ENCODE measurements at regions not wholly inside any gene's neighbourhood (a gene's known extent, or its start where the extent isn't known, plus 50 kb on each side); places are given as distances from the start of the nearest gene placed in this dataset.
A peak's percentile ranks its signal among the peaks of the same experiment; 100 is the strongest.

- Histone ChIP-seq H3K36me3 (no peaks in the 10 kb centered on the region), H3K9me3 (no peaks in the 10 kb centered on the region), H3K4me1 (no peaks in the 10 kb centered on the region), H3K4me3 (no peak overlapping the region), H3K27me3 (no peaks in the 10 kb centered on the region), H3K27ac (no peak overlapping the region)
- intact Hi-C loops (cut with DNase I; ENCODE audit: low total_unique reads) = loop anchor here (10.0 kb wide), 1 partner anchor 359 kb away; the partner anchor contains the start of gene PTGER3
- peak; percentile 58 to 84 (median 76) for TF ChIP-seq CTCF (IDR thresholded peaks at IDR 0.05)
- no peak for TF ChIP-seq POLR2A (IDR thresholded peaks at IDR 0.05)
- DNase-seq = peak; percentile 60 to 68
Measured at GRCh38 chr1:70685300-70686286, 274.5 kb downstream of the CTH start.

GRCh38 chr1:70688580-70688979, 277.5 kb downstream of the CTH start:
- H3K27me3 ChIP-seq = no peaks in the 10 kb centered on the region
- no peak for DNase-seq
- H3K27ac ChIP-seq = no peak overlapping the region
- H3K4me1 ChIP-seq = no peaks in the 10 kb centered on the region
- no peaks in the 10 kb centered on the region for H3K9me3 ChIP-seq
- TF ChIP-seq POLR2A (IDR thresholded peaks at IDR 0.05) (no peak), CTCF (IDR thresholded peaks at IDR 0.05) (no peak)
- no peak overlapping the region for H3K4me3 ChIP-seq
- intact Hi-C loops (cut with DNase I; ENCODE audit: low total_unique reads) = loop anchor here (10.0 kb wide), 1 partner anchor 356 kb away; the partner anchor contains the start of gene PTGER3
- no peaks in the 10 kb centered on the region for H3K36me3 ChIP-seq

GRCh38 chr1:70706381-70707037, 295.4 kb downstream of the CTH start:
- TF ChIP-seq CTCF (IDR thresholded peaks at IDR 0.05) (no peak), POLR2A (IDR thresholded peaks at IDR 0.05) (no peak)
- peaks cover 0 to 6% of the 10 kb centered on the region in 2 donors for H3K9me3 ChIP-seq
- no peaks in the 10 kb centered on the region for H3K4me1 ChIP-seq
- H3K4me3 ChIP-seq = peak overlapping the region; percentile 27 to 29
- H3K27ac ChIP-seq = peak overlapping the region; percentile 82 to 87
- intact Hi-C loops (cut with DNase I; ENCODE audit: low total_unique reads) = no loop called here
- DNase-seq = peak in 1 of 2 donors; percentile 21
- no peaks in the 10 kb centered on the region for H3K36me3 ChIP-seq
- no peaks in the 10 kb centered on the region for H3K27me3 ChIP-seq

- Histone ChIP-seq H3K27me3 (no peaks in the 10 kb centered on the region), H3K27ac (peak overlapping the region; percentile 82 to 87), H3K36me3 (no peaks in the 10 kb centered on the region), H3K4me1 (no peaks in the 10 kb centered on the region), H3K4me3 (peak overlapping the region; percentile 27 to 29), H3K9me3 (peaks cover 0 to 6% of the 10 kb centered on the region in 2 donors)
- no peak for DNase-seq
- TF ChIP-seq CTCF (IDR thresholded peaks at IDR 0.05) (no peak), POLR2A (IDR thresholded peaks at IDR 0.05) (no peak)
- intact Hi-C loops (cut with DNase I; ENCODE audit: low total_unique reads) = no loop called here
Measured at GRCh38 chr1:70707214-70707613, 296.1 kb downstream of the CTH start.

GRCh38 chr1:70714149-70714548, 303.1 kb downstream of the CTH start:
- DNase-seq = no peak
- TF ChIP-seq POLR2A (IDR thresholded peaks at IDR 0.05) (no peak), CTCF (IDR thresholded peaks at IDR 0.05) (no peak)
- intact Hi-C loops (cut with DNase I; ENCODE audit: low total_unique reads) = no loop called here
- Histone ChIP-seq H3K4me3 (no peak overlapping the region), H3K4me1 (no peaks in the 10 kb centered on the region), H3K36me3 (no peaks in the 10 kb centered on the region), H3K27me3 (no peaks in the 10 kb centered on the region), H3K27ac (peak overlapping the region; percentile 9 to 19), H3K9me3 (peaks cover 0 to 6% of the 10 kb centered on the region in 2 donors)
